ENCODE measurements at regions not wholly inside any gene's neighbourhood (a gene's known extent, or its start where the extent isn't known, plus 50 kb on each side); places are given as distances from the start of the nearest gene placed in this dataset.

DNA sequence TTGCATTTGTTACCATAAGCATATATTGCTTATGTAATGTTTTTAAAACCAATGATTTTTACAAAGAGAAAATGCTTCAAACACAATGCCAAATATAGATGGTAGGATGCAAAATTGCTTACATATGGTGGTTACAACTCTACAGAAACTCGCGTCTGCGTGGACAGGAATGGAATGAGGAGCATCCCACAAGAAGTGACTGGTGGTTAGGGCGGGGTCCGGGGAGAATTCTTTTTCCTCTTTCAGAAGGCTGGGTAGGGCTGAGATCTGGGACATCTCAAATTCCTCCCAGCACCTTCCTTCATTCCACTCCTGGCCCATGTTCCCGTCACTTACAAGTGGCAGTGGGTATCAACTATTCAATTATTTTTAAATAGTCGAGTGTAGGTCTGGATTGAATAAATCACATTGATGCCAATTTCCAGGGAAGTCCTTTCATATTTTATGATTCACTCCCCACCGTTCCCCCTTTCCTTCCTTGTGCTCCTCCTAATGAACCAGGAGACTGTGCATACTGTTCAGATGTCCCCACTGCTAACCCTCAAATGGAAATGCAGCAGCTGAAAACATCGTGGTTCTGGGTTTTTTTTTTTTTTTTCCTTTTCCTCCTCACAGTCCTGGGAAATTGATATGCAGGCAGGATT, 174.5 kb upstream of the POU3F1 start:
- no peaks in the 10 kb centered on the region for H3K9me3 Mint-ChIP-seq
- peaks cover 6% of the 10 kb centered on the region for H3K4me1 Mint-ChIP-seq
- no peak for ATAC-seq (ENCODE audit: low read depth)
- DNase-seq (ENCODE audit: low spot score in 2 of 2): no peak
- no peak overlapping the region for H3K4me3 Mint-ChIP-seq
- no peaks in the 10 kb centered on the region for H3K36me3 Mint-ChIP-seq
- H3K27me3 Mint-ChIP-seq: peaks cover 7% of the 10 kb centered on the region
- H3K27ac Mint-ChIP-seq: no peak overlapping the region

DNA sequence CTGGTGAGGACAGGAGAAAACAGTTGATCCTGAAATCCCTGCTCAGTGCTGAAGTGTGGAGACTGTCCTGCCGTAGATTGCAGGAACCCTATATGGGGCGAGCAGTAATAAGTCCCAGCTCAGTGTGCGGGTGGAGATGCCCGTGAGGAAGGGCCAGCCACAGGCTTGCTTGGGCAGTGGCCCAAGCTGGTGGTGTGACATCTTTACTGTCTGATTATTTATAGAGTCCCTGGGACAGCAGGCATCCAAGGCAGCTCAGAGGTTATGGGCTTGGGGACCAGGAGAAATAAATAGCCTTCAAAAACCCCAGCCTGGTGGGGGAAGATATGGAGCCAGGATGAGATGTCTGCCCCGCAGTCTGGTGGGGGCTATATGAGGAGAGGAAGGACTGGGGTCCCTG, 170.7 kb upstream of the POU3F1 start:
- H3K9me3 Mint-ChIP-seq: no peaks in the 10 kb centered on the region
- H3K4me1 Mint-ChIP-seq: peaks cover 5% of the 10 kb centered on the region
- peaks cover 5% of the 10 kb centered on the region for H3K27me3 Mint-ChIP-seq
- ATAC-seq (ENCODE audit: low read depth) (no peak), DNase-seq (ENCODE audit: low spot score in 2 of 2) (no peak)
- H3K4me3 Mint-ChIP-seq: no peak overlapping the region
- H3K36me3 Mint-ChIP-seq: no peaks in the 10 kb centered on the region
- H3K27ac Mint-ChIP-seq: no peak overlapping the region

DNA sequence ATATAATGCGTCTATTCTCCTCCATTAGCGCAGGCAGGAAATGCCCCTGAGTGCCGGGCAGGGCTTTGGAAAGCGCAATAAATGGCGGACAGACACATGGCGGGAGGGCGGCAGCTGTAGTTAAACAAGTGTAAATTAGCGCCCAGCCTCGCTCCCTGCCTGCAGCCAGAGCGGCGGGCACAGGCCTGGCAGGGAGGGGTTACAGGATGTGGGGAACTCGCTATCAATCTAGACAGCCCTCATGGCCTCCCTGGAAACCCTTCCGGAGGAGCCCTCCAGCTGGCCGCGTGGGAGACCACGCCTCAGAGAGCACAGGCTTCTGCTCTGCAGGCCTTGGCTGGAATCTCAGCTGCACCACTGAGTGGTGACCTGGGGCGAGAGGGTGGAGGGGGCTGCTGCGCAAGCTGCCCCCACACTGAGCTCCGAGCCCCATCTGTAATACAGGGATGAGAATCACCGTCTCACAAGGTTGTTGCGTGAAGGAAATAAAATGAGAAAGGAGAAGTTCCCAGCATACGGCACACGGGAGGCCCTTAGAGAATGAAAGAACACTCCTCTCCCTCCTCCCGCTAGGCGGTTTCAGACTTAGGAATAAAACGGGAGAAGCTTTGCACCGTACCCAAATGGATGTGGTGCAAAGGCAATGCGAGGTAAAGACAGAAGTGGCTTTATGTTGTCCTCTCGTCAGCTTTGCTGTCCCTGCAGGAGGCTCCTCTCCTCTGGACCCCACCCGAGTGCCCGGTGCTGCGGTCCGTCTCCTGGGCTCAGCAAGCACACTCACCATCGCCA, 167.2 kb upstream of the POU3F1 start:
- no peak for DNase-seq (ENCODE audit: low spot score in 2 of 2)
- Mint-ChIP-seq H3K4me1 (peaks cover 10% of the 10 kb centered on the region), H3K4me3 (peak overlapping the region; percentile 55), H3K27ac (no peak overlapping the region), H3K36me3 (no peaks in the 10 kb centered on the region), H3K9me3 (no peaks in the 10 kb centered on the region), H3K27me3 (peaks cover 11% of the 10 kb centered on the region)
- ATAC-seq (ENCODE audit: low read depth): no peak

DNA sequence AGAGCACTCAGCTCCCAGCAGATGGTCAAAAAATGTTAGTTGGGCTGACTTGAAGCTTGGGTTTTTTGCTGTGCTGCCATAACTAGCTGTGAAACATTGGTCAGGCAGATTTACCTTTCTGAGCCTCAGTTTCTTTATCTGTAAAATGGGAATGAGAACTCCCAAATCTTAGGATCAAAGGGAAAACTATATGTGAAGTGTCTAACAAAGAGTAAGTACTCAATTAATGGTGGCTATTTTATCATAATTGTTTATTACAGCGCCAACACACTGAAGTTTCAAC, 164.2 kb upstream of the POU3F1 start:
- Mint-ChIP-seq H3K36me3 (no peaks in the 10 kb centered on the region), H3K27me3 (peaks cover 11% of the 10 kb centered on the region)

DNA sequence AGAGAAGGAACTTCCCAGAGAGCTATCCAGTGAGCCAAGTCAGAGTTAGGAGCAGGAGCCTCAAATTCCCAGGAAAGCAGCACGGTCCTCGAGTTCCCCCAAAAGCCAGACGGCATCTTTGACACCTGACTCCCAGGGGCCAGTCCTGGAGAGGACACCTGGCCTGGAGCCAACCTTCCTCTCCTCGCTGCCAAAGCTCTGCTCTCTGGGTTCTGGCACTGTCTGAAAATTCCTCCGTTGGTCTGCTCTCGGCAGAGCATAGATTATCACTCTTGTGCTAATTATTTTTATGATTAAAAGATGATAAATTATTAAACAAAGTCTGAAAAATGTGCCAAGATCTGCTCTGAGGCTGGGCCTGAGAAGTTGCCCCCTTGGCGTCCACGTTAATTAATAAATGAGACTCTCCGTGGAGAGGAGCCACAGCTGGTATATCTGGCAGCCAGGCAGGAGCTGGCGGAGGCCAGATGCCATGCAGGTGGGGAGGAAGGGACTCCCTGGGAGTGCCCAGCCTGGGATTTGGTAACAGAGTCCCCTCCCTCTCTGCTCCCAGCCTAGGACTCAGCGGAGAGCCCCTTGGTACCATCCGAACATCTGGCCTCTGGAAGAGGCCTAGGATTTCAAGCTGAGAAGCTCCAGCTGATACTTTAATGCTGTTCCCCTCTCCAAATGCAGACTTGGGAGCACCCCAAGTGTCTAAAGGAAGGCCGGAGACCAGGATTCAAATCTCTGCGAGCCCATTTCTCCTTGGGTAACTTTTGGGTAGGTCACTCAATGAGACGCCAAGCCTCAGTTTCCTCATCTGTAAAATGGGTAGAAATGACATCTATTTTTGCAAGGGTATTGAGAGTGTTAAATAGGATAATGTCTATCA, 163.7 kb upstream of the POU3F1 start:
- ATAC-seq (ENCODE audit: low read depth): no peak
- H3K9me3 Mint-ChIP-seq: no peaks in the 10 kb centered on the region
- H3K27me3 Mint-ChIP-seq: peaks cover 11% of the 10 kb centered on the region
- DNase-seq (ENCODE audit: low spot score in 2 of 2): no peak
- peaks cover 10% of the 10 kb centered on the region for H3K4me1 Mint-ChIP-seq
- H3K4me3 Mint-ChIP-seq: no peak overlapping the region
- no peaks in the 10 kb centered on the region for H3K36me3 Mint-ChIP-seq
- no peak overlapping the region for H3K27ac Mint-ChIP-seq

More for the DNA sequence above, 164.2 kb upstream of the POU3F1 start:
- ATAC-seq (ENCODE audit: low read depth) (no peak), DNase-seq (ENCODE audit: low spot score in 2 of 2) (no peak)
- Mint-ChIP-seq H3K9me3 (no peaks in the 10 kb centered on the region), H3K4me3 (no peak overlapping the region), H3K4me1 (peaks cover 10% of the 10 kb centered on the region), H3K27ac (no peak overlapping the region)

DNA sequence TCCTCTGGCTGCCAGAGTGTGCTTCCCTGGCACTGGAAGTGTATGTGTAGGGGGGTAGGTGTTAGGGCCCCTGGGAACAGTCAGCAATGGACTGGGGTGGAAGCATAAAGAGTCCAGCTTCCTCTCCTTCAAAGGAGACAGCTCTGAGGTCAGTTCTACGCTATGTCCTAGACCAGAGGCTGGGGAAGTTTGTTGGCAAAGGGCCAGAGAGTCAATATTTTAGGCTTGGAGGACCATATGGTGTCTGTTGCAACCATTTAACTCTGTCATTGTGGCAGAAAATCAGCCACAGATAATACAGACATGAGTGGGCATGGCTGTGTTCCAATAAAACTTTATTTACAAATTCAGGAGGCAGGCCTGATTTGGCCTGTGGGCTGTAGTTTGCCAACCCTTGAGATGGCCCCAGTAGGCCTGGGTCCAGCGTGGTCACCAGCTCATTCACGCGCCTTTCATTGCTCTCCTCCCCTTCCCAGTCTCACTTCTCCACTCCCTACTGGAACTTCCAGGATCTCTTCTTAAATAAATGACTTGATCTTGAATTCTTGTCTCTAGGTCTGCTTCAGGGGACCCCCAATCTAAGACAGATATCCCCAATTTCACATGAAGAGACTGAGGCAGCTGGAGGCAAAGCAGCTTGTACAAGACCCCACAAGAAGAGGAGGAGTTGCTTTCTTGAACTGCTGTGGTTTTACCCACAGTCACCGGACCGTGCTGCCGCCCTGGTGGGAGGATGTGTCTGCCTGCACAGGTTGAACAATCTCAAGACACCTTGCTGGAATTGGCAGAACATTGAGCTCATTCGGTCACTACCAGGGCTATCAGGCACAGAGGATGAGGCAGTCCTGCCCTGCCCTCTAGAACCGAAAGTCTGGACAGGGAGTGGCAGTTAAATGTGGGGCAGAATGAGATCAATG, 162.4 kb upstream of the POU3F1 start:
- H3K4me1 Mint-ChIP-seq: peaks cover 10% of the 10 kb centered on the region
- H3K9me3 Mint-ChIP-seq: no peaks in the 10 kb centered on the region
- ATAC-seq (ENCODE audit: low read depth) (no peak), DNase-seq (ENCODE audit: low spot score in 2 of 2) (no peak)
- peaks cover 11% of the 10 kb centered on the region for H3K27me3 Mint-ChIP-seq
- H3K36me3 Mint-ChIP-seq: no peaks in the 10 kb centered on the region
- H3K4me3 Mint-ChIP-seq: no peak overlapping the region
- no peak overlapping the region for H3K27ac Mint-ChIP-seq

DNA sequence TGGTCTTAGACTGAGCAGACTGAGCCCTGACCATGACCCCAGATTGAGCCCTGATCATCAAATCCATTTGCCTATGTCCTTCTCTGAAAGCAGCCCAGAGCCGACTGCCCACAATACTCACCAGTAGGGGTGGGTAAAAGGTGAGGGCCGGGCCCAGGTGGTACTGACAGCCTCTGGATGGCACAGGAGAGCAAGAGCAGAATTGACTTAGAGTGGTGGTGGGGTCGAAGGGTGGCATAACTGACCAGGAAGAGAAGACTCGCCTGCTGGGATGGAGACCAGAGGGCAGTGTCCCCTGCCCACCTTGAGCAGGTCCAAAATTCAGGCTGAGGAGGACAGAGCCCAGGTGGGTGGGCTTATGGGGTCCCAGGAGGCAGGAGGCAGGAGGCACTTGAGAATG, 161.3 kb upstream of the POU3F1 start:
- Mint-ChIP-seq H3K27me3 (peaks cover 9% of the 10 kb centered on the region), H3K36me3 (no peaks in the 10 kb centered on the region), H3K27ac (no peak overlapping the region), H3K9me3 (no peaks in the 10 kb centered on the region), H3K4me1 (peaks cover 5% of the 10 kb centered on the region), H3K4me3 (no peak overlapping the region)
- DNase-seq (ENCODE audit: low spot score in 2 of 2): no peak
- no peak for ATAC-seq (ENCODE audit: low read depth)

DNA sequence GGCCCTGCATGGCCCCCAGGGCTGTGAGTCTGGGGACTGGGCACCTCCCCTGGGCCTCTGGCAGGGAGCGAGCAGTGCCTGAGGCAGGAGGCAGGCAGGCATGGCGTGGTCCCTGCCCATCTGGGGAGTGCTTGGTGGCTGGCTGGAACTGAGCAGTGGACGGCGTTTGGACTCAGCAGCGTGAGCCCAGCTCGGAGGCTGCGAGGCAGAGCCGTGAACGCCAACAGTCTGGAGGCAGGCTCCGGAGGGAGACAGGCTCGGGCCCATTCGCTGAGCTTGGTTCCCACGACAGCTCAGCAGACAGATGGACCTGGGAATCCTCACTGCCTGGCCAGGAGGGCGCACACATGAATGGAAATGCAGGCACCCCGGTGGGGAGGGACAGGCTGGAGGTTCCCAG, 160.7 kb upstream of the POU3F1 start:
- Mint-ChIP-seq H3K27me3 (peaks cover 8% of the 10 kb centered on the region), H3K4me3 (no peak overlapping the region), H3K27ac (no peak overlapping the region), H3K4me1 (peaks cover 5% of the 10 kb centered on the region), H3K36me3 (no peaks in the 10 kb centered on the region), H3K9me3 (no peaks in the 10 kb centered on the region)
- ATAC-seq (ENCODE audit: low read depth): no peak
- DNase-seq (ENCODE audit: low spot score in 2 of 2): no peak

DNA sequence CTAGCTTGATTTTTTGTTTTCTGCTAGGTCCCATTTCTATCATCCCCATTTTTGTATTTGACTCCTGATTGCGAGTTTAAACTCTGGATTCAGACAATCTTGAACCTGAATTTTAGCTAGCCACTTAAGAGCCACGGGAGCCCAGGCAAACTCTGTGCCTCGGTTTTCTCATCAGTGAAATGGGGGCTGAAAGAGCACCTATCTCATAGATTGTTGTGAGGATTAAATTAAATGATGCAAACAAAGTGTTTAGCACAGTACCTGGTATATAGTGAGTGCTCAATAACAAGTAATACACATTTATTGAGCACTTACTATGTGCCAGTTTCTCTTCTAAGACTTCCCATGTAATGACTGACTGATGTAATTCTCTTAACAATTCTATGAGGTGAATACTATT, 158.1 kb upstream of the POU3F1 start:
- DNase-seq (ENCODE audit: low spot score in 2 of 2): no peak
- peaks cover 5% of the 10 kb centered on the region for H3K4me1 Mint-ChIP-seq
- peaks cover 1% of the 10 kb centered on the region for H3K36me3 Mint-ChIP-seq
- no peaks in the 10 kb centered on the region for H3K27me3 Mint-ChIP-seq
- no peak overlapping the region for H3K27ac Mint-ChIP-seq
- peaks cover 3% of the 10 kb centered on the region for H3K9me3 Mint-ChIP-seq
- ATAC-seq (ENCODE audit: low read depth): no peak
- no peak overlapping the region for H3K4me3 Mint-ChIP-seq

DNA sequence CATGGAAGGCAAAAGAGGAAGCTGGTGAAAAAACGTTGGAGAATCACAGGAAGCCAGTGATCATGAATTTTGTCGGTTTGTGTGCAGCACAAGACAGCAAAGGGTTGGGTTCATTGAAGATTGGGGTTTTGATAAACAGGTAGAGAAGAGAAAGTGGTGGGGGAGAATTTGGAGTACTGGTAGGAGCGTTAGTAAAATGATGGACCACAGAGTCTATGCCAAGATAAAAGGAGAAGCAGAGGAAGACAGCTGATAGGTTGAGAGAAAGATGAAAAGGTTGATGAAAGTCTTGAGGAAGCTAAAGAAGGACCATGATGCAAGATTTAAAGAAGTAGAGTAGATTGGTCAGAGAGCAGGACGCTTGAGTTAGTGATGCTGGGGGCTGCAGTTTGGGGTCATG, 156.8 kb upstream of the POU3F1 start:
- no peak overlapping the region for H3K27ac Mint-ChIP-seq
- H3K4me1 Mint-ChIP-seq: no peaks in the 10 kb centered on the region
- ATAC-seq (ENCODE audit: low read depth) (no peak), DNase-seq (ENCODE audit: low spot score in 2 of 2) (no peak)
- peaks cover 3% of the 10 kb centered on the region for H3K9me3 Mint-ChIP-seq
- peaks cover 1% of the 10 kb centered on the region for H3K36me3 Mint-ChIP-seq
- no peaks in the 10 kb centered on the region for H3K27me3 Mint-ChIP-seq
- H3K4me3 Mint-ChIP-seq: no peak overlapping the region

DNA sequence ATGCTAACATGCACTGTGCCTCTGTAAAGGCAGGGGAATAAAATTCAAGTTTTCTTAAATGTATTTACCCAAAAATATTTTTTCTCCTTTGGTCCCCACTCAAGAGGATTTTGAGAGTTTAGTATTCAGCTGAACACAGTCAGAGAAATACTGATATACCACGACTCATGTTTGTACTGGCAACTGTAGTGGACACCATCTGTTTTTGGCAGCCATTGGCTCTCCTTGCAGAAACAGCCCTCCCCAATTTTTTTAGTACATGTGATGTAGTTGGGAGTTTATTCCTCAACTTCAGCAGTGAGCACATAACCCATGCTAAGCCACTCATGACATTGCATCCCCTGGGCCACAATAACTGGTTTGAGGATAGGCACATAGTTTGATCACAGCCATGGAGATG, 154.8 kb upstream of the POU3F1 start:
- H3K27me3 Mint-ChIP-seq: no peaks in the 10 kb centered on the region
- no peak overlapping the region for H3K4me3 Mint-ChIP-seq
- ATAC-seq (ENCODE audit: low read depth) (no peak), DNase-seq (ENCODE audit: low spot score in 2 of 2) (no peak)
- no peaks in the 10 kb centered on the region for H3K4me1 Mint-ChIP-seq
- peaks cover 1% of the 10 kb centered on the region for H3K36me3 Mint-ChIP-seq
- peaks cover 3% of the 10 kb centered on the region for H3K9me3 Mint-ChIP-seq
- no peak overlapping the region for H3K27ac Mint-ChIP-seq

DNA sequence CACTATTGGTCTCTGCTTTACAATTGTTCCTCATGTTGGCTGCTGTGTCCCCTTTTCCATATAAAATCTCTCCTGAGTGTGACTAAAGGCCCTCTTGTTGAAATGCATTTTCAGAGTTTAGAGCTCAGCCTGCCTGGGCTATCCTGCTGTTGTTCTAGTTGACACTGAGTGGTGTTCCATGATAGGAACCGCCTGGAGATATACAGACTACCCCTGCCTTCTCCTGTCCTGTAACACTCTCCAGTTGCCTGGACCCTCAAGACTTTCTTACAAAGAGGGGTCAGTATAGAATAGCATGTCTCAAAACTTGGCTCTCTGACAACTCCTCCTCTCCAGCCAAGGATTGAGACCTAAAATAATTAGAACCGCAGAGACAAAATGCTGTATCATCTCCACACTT, 152.0 kb upstream of the POU3F1 start:
- DNase-seq (ENCODE audit: low spot score in 2 of 2) (no peak), ATAC-seq (ENCODE audit: low read depth) (no peak)
- Mint-ChIP-seq H3K4me3 (no peak overlapping the region), H3K4me1 (no peaks in the 10 kb centered on the region), H3K27me3 (peaks cover 4% of the 10 kb centered on the region), H3K36me3 (peaks cover 1% of the 10 kb centered on the region), H3K9me3 (peaks cover 3% of the 10 kb centered on the region), H3K27ac (no peak overlapping the region)

DNA sequence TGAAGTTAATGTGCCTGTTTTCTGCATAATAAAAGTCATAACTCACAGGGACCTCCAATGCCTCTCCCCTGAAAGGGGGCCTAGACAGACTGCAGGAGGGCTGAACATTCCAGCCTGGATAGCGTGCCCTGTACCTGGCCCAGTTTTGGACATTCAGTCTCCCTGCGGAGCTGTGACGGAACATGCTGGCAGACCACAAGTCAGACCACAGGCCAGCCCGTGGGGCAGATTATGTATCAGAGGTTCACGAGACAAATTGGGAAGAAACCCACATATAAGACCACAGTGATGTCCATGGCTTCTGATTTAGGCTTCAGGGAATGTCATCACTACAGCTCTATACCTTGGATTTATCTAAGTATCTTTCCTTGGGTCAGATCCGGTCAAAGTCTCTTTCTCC, 151.5 kb upstream of the POU3F1 start:
- no peaks in the 10 kb centered on the region for H3K4me1 Mint-ChIP-seq
- DNase-seq (ENCODE audit: low spot score in 2 of 2) (no peak), ATAC-seq (ENCODE audit: low read depth) (no peak)
- H3K27me3 Mint-ChIP-seq: peaks cover 6% of the 10 kb centered on the region
- H3K36me3 Mint-ChIP-seq: peaks cover 1% of the 10 kb centered on the region
- H3K4me3 Mint-ChIP-seq: no peak overlapping the region
- H3K9me3 Mint-ChIP-seq: peaks cover 3% of the 10 kb centered on the region
- H3K27ac Mint-ChIP-seq: no peak overlapping the region

Data from memory B cell (primary cell).